C4-2B (cell line): ENCODE measurements at regions not wholly inside any gene's neighbourhood (a gene's known extent, or its start where the extent isn't known, plus 50 kb on each side); places are given as distances from the start of the nearest gene placed in this dataset.

ENCODE experiments used
- ZFX ChIP-seq: fragments of 450-650 bp; IDR thresholded peaks from 2 replicates; pipeline ENCODE4 v1.6.1; 2017
- TF ChIP-seq, protein P1 (sequence below): fragments of 450-650 bp; conservative IDR thresholded peaks from 2 replicates; pipeline ENCODE4 v1.5.1; 2017; ENCODE audit warnings: mild to moderate bottlenecking

- TF ChIP-seq, protein P1, sequence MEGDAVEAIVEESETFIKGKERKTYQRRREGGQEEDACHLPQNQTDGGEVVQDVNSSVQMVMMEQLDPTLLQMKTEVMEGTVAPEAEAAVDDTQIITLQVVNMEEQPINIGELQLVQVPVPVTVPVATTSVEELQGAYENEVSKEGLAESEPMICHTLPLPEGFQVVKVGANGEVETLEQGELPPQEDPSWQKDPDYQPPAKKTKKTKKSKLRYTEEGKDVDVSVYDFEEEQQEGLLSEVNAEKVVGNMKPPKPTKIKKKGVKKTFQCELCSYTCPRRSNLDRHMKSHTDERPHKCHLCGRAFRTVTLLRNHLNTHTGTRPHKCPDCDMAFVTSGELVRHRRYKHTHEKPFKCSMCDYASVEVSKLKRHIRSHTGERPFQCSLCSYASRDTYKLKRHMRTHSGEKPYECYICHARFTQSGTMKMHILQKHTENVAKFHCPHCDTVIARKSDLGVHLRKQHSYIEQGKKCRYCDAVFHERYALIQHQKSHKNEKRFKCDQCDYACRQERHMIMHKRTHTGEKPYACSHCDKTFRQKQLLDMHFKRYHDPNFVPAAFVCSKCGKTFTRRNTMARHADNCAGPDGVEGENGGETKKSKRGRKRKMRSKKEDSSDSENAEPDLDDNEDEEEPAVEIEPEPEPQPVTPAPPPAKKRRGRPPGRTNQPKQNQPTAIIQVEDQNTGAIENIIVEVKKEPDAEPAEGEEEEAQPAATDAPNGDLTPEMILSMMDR: no peak
- TF ChIP-seq ZFX: no peak
These were observed 65.8 kb upstream of the RIOK3 start for GRCh38 chr18:23387265-23387664.
